Skin of body (tissue), 1 donor: ENCODE measurements at regions not wholly inside any gene's neighbourhood (a gene's known extent, or its start where the extent isn't known, plus 50 kb on each side); places are given as distances from the start of the nearest gene placed in this dataset.

Experiments used
- DNase-seq: peaks from one replicate; lab custom pipeline; 2025; lab: John Stamatoyannopoulos, UW

DNA sequence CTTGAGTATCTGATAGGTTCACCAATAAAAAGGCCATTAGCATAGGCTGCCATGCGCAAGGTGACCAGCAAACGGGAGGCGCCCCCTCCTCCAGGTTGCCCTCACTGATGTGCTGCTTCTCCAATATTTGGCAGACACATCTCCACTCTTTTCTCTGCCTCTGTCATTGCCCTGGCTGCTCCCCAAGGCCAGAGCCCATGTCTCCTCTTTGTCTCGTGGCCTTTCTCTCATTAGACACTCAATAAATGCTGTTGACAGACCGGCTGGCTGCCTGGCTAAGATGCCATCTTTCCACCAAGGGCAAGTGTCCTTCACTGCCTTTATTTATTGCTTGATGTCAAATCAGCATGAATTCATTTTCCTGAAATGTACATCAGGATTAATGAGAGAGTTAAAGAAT is 404.0 kb upstream of the KIF2A start:
- no peak for DNase-seq

DNA sequence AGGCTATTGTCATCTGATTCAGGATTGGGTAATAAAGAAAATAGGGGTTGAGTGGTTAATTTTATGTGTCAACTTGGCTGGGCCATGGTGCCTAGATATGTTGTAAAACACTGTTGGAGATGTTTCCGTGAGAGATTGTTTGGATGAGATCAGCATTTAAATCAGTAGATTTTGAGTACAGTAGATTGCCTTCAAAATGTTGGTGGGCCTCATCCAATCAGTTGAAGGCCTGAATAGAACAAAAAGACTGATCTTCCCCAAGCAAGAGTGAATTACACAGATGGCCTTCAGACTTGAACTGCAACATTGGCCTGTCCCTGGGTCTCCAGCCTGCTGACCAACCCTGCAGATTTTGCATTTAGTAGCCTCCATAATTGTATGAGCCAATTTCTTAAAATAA is 401.3 kb upstream of the KIF2A start:
- DNase-seq, result no peak

DNA sequence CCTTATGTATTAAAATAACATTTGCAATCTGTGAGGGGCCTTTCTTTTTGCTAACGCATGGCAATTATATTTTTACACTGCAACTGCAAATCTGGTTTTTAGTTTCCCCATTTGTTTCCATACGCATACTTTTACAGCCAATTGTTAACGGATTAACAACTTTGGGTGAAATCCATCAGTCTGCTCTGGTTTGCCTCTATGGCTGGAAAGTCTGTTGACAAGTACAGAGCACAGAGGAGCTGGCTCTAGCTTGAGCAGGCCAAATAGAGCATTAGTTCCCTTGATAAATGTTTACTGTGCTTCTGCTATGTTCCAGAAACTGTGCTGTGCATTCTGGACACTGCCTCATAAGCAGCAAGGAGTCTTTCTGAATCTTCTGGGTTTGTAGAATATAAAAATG is 400.4 kb upstream of the KIF2A start:
- no peak for DNase-seq

DNA sequence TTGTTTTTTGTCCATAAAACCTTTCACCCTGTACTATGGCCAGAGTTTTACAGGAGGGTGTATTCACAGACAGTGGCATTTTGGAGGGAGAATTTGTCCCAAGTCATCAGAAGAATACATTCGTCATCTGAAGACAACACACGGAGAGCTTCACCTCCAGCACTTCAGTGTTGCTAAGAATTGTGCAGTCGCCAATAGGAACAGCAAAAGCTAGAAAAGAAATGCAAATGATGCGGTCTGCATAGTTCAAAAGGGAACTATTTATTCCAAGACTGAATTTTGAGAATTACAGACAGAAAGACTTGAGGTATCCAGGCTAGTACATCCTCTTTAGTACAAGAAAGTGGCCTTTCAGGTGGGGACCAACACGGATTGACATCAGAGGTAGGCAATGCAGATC is 399.2 kb upstream of the KIF2A start:
- DNase-seq, result no peak

DNA sequence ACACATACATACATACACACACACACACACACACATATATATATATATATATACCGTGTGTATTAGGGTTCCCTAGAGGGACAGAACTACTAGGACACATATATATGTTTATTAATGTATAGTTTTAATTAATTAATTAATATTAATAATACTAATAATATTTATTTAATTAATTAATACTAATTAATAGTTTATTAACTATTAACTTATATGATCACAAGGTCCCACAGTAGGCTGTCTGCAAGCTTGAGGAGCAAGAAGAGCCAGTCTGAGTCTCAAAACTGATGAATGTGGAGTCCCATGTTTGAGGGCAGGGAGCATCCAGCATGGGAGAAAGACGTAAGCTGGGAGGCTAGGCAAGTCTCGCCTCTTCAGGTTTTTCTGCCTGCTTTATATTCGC is 398.0 kb upstream of the KIF2A start:
- DNase-seq, result no peak

DNA sequence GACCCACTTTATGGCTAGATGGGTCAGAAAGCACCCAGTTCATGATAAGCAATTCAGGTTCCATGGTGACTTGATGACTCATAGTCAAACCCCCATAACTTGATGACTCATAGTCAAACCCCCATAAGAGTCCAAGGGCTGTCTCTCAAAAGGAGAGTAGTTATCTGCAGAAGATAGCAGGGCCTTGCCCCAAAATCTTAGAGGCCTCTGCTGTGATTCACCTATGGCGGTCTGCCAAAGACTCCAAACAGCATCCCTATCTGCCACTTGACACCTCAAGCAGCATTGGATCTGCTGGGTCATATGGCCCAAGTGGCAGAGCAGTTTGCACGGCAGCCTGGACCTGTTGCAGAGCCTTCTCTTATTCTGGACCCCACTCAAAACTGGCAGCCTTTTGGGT is 395.2 kb upstream of the KIF2A start:
- no peak for DNase-seq

DNA sequence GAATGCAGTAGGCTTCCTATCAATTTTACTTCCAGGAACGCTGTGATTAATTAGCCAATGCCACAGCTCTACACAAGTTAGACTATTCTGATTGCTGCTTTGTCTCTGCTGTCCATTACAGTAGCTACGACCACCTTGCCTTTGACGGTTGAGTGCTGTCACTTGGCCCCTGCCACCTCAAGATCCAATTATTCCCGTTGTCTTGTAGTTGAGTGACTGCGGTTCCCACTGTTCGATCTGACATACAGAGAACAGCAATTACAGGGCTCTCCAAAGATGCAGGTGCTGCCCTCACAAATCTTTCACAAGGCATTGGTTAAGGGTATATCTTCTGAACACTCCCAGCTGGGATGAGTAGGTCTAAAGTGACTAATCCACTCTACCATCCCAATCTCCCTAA is 393.4 kb upstream of the KIF2A start:
- no peak for DNase-seq

DNA sequence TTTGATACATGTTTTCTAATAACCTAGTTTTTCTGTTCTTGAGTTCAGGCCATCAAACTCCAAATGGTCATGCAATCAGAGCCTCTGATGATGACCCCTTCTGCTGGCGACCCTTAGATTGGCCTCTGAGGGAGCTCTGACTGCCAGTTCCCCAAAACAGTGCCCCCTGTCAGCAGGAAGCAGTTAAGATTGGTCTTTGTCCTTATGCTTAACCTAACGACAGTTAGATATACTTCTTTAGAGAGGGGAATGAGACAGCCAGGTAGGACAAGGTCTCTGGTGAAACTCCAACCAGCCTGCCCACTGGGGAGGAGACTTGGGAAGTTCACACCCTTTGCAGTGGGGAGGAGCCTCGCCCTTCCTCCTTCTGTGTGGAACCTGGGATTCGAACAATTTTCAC is 390.4 kb upstream of the KIF2A start:
- DNase-seq, result no peak

DNA sequence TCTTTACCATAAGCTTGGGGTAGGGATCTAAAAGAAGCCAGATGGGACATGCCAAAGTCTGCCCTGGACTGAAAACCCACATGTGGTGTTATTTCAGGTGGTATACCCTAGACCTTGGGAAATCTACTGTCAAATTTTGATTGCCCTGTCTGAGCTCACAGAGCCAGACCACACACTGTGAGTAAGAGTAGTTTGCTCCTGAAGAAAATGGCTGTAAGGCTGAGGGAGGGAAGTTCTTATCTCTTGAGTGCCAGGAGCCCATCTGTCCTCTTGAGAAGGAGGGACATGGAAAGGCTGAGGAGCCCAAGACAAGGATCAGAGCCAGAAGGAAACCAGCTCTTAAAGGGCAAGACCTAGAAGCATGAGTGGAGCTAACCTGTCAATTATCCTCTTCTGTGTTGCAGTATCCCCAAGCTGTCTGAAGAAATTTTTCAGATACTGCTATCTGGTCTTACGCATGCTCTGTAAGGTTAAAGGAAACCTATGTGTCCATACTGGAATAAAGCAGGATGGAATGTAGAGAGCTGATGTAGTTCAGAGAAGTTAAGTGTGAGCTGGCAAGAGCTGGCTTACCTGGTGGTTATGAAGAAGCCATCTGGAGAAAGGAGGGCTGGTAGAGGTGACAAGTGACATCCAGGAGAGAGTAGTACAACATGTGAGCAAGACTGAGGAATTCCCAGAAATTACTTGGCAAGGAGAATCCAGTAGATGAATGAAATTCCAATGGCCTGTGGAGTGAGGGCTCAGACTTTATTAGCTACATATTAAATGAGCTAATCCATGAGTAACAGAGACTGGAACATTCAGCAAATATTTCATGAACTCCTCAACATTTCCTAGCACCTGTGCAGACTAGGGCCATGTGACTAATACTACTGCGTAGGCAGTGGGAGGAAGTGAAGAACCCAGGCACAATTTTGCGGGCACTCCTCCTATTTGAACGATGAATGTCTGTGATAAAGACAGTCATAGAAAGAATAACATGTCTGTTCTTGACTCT is 389.1 kb upstream of the KIF2A start:
- DNase-seq, result no peak

DNA sequence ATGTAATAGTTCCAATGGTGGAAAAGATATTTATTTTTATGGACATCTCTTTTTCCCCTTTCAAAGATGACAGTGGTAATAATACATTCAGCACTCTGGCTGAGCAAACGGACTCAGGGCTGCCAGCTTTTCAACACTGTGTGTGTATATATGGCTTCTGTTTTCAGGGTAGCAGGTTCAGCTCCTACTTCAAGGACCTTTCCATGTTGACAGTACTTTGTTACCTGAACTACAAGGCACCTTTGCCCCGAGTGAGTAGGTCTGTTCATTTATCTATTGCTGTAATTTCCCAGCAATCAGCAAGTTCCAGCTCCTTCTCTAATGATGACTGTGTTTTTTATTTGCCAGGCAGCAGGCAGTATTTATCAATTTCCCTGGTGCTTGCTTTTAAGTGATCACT is 387.4 kb upstream of the KIF2A start:
- DNase-seq, result no peak

DNA sequence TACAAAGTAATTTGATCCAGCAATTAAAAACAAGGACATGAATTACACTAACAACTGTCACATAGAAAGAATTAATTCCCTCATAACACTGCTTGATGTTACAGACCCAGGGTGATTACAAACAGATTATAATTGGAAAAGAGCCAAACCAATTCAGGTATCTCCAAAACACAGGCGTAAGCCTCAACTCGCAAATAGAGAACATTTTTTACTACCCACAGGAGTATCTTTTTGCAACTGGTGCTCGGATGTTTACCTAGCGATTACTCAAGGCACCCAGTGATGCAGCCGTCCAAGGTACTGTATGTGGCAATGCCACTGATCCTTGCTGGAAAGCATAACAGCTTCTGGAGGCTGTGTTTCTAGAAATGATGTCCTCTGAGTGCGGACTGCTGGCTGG is 386.1 kb upstream of the KIF2A start:
- no peak for DNase-seq

DNA sequence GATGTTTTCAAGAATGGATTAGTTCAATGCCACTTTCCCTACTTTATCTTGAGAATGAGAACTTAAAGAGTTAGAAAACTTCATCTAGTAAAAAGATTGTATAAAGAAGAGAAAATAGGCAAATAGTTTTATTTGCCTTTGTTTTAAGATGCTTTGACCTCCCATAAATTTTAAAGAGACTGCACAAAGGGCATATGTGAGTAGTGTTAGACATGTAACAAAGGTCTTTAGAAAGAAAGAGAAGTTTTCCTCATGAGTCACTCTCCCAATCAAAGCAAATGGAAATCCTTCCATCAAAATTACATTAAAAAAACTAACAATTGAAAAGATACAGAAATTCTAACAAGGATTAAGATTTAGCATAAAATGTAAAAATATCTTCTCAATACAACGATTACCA is 381.8 kb upstream of the KIF2A start:
- DNase-seq, result no peak

DNA sequence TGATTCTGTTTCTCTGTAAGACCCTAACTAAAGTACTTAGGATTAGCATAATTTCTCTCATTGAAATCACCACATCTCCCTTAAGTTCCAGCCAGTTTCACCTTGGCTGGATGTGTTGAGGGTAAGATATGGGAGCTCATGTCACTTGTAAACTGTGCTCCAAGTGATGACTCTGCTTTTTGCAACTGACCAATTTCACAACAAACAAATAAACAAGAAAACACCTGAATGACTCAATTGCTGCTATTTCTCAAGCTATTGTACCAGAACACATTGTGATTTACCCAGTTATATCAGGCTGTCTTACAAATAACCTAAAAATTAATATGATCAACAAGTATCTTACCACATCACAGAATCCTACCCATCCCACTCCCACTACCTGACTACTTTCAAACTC is 379.1 kb upstream of the KIF2A start:
- DNase-seq, result no peak

DNA sequence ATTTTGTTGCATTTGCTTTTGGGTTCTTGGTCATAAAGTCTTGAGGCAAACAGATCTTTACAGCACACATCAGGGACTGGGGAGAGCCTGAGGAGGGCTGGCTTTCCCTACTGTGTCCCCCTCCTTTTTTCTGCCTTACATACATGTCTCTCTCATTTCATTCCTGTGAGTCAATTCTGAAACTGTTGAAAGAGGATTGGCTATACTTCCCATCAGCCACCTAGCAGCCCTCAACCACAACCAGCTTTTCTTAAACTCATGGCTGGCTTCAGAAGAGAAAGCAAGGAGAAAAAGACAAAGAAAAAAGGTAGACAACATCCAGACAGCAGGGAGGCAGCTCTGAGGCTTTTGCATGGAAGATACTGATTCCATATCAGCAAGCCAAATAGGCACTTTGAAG is 374.8 kb upstream of the KIF2A start:
- no peak for DNase-seq

DNA sequence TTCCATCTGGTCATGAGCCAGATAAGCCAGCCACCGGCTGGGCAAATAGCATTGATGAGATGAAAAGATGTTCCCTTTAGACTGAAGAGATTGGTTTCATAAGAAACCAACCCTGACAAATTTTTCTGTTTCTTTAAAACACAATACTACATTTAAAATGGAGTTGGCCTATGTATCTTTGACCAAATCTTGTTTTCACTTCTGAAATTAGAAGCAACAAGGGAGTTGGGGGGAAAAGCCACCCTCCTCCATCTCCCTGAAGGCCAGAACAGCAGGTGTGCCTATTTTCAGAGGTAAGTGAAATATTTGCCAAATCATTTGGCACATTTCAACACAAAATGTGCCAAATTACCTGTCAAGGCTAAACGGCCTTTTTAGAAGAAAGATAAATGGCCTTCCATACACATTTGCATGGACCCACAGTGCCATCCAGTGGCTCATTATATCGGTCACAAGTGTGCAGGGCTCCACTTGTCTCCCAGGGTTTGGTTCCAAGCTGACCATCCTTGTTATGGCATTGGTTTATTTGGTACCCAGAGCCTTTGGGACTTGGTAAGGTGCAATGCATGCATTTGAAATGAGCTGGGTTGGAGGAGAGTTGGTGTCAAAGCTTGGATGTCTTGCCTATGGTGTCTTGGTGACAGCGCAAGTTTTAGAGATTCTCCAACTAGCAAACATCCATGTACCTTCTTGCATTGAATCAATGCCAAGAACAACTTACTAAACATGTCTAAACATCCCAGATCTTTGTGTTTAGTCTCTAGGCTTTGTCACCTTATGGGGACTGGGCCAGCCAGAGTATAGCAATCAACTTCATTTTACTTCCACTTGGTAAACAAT is 372.0 kb upstream of the KIF2A start:
- peak; percentile 13 for DNase-seq

DNA sequence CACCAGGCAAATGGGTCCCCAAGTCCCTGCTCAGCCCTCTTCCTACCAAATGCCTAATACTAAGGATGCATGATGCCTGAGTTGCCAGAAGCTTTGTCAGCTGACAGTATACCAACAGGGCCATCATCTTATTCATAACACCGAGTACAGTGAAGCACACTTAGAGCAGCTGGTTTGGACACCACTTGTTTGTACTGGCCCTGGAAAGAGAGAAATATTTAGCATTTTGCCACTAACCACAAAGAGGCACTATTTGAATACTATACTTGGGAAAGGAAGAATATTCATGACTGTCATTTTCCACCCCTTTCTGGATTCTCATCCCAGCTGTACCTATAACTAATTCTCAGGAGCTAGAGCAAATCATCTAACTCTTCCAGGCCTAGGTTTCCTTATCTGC is 364.4 kb upstream of the KIF2A start:
- no peak for DNase-seq

DNA sequence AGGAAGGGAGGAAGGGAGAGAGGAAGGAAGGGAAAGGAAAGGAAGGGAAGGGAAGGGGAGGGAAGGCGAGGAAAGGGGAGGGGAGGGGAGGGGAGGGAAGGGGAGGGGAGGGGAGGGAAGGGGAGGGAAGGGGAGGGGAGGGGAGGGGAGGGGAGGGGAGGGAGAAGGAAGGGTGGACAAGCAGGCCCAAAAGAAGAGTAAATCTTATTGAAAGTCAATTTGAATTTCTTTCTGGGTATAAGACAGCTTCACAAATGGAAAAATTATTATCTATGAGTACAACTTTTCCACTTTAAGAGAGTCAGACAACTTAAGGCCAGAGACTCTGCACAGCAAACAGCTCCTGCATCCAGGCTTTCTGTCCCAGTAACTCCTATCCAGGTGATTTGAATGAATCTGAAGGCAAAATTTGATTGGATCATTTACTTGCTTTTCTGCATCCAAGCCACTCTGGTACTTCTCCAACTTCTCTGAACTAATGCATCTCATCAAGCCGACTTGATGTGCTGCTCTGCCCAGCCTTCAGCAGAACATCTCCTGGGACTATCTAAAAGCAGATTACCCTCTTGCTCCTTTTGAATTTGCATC is 363.4 kb upstream of the KIF2A start:
- no peak for DNase-seq

DNA sequence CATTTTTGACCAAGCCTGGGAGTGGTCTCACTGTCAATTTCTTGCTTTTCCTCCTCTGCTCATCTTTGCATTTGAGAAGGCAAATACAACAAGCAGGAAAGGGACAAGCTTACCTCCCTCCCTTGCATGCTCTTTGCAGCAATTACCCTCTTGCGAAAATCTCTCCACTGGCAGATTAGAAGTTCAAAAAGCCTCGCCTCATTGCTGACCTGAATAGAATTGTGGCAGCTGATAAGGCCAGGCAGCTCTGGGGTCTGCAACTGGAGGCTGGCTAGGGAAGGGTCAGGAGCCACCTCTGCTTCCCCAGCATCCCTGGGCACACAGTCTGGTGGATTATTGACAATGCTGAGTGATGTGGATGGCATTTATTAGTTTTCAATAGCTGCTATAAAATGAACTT is 362.3 kb upstream of the KIF2A start:
- DNase-seq, result no peak

DNA sequence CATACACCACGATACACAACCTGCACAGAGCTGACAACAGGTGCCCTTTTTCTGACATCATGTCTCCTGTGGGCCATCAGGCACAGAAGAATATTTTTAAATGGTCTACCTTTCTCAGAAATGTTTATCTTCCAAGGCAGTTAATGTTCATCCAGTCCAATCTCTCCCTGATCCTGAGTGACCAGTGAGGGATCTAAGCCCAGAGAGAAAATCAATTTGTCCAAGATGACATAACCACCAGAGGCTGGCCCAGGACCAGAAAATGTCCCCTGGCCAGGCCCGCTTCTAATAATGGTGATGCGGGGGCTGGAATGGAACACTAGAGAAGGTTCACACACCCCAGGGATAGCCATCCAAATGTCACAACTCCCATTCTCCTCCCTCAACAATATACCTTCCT is 357.9 kb upstream of the KIF2A start:
- no peak for DNase-seq

DNA sequence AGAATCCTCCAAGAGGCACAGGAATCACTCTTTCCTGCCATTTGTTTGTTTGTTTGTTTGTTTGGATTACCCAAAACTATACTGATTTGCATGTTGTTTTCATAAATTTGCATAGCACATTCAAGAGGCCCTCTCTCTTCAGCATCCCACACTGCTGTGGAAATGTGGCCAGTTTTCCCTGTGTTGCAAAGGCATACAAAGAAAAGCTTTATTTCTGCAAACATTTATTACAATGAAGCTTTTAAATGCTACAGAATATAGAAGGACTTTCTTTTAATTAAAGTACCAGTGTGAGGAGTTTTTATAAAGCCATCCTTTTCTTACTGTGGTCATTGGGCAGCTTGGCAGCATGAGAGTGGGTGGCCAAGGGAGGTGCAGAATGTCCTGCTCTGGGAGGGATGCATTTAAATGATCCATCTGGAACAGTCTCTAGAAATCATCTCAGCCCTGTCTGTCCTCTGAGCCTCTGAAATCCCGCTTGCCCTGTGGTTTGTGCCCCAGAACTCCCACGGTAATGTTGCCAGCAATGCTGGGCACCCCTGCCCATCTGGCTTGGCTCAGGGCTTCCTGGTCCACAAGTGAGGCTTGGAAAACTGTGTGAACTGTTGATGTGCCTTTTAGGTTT is 356.8 kb upstream of the KIF2A start:
- no peak for DNase-seq

DNA sequence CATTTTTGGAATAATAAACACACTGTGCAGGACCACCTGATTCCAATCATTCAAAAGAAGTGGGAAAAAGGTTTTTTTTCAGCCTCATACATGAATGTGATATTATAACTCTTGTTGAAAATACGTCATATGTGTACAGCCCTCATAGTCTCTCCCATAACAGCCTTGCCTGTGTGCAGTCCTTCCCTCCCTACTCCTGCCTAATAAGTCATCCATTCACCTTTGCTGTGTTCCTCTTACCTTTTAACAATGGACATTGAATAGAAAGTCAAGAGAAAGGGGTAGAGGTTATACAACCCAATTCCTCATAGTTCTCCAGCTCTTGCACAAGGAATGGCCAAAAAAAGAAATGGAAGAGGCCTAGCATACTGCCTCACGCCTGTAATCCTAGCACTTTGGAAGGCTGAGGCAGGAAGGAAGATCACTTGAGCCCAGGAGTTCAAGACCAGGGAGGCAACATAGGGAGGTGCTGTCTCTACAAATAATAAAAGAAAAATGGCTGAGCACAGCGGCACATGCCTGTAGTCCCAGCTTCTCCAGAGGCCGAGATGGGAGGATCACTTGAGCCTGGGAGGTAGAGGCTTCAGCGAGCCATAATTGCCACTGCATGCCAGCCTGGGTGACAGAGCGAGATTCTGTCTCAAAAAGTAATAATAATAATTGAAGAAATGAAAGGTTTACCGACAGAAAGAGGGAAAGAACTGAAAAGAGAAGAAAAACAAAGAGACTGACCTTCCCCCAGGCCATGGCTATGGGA is 356.1 kb upstream of the KIF2A start:
- DNase-seq, result no peak
